ENCODE measurements at regions not wholly inside any gene's neighbourhood (a gene's known extent, or its start where the extent isn't known, plus 50 kb on each side); places are given as distances from the start of the nearest gene placed in this dataset.

DNA sequence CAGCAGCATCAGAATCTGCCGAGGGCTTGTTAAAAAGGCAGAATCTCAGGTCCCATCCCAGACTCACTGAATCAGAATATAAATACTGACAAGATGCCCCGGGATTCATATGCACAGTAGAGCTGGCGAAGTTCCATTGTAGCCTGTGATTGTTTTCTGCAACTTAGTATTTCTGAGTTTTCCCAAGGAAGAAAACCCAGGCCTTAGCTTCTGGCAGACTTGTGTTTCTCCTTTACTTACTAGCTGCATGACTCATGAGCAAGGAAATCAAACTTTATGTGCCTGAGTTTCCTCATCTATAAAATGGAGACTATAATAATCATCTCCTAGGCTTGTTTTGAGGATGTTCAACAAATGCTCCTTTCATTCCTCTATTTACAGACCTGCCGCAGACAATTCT lies 278.5 kb upstream of the PLEKHG7 start:
- TF ChIP-seq POLR2AphosphoS5 (IDR thresholded peaks at IDR 0.05; ENCODE audit: low read depth, low read length) (no peak), SIN3A (IDR thresholded peaks at IDR 0.05; ENCODE audit: borderline replicate concordance, insufficient read depth, low read depth, low read length) (no peak), TCF7L2 (IDR thresholded peaks at IDR 0.05; ENCODE audit: low read depth, low read length) (no peak)
- TF ChIP-seq, protein P1, sequence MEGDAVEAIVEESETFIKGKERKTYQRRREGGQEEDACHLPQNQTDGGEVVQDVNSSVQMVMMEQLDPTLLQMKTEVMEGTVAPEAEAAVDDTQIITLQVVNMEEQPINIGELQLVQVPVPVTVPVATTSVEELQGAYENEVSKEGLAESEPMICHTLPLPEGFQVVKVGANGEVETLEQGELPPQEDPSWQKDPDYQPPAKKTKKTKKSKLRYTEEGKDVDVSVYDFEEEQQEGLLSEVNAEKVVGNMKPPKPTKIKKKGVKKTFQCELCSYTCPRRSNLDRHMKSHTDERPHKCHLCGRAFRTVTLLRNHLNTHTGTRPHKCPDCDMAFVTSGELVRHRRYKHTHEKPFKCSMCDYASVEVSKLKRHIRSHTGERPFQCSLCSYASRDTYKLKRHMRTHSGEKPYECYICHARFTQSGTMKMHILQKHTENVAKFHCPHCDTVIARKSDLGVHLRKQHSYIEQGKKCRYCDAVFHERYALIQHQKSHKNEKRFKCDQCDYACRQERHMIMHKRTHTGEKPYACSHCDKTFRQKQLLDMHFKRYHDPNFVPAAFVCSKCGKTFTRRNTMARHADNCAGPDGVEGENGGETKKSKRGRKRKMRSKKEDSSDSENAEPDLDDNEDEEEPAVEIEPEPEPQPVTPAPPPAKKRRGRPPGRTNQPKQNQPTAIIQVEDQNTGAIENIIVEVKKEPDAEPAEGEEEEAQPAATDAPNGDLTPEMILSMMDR (IDR thresholded peaks at IDR 0.05): no peak
- TF ChIP-seq, protein P2, sequence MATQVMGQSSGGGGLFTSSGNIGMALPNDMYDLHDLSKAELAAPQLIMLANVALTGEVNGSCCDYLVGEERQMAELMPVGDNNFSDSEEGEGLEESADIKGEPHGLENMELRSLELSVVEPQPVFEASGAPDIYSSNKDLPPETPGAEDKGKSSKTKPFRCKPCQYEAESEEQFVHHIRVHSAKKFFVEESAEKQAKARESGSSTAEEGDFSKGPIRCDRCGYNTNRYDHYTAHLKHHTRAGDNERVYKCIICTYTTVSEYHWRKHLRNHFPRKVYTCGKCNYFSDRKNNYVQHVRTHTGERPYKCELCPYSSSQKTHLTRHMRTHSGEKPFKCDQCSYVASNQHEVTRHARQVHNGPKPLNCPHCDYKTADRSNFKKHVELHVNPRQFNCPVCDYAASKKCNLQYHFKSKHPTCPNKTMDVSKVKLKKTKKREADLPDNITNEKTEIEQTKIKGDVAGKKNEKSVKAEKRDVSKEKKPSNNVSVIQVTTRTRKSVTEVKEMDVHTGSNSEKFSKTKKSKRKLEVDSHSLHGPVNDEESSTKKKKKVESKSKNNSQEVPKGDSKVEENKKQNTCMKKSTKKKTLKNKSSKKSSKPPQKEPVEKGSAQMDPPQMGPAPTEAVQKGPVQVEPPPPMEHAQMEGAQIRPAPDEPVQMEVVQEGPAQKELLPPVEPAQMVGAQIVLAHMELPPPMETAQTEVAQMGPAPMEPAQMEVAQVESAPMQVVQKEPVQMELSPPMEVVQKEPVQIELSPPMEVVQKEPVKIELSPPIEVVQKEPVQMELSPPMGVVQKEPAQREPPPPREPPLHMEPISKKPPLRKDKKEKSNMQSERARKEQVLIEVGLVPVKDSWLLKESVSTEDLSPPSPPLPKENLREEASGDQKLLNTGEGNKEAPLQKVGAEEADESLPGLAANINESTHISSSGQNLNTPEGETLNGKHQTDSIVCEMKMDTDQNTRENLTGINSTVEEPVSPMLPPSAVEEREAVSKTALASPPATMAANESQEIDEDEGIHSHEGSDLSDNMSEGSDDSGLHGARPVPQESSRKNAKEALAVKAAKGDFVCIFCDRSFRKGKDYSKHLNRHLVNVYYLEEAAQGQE (IDR thresholded peaks at IDR 0.05; ENCODE audit: insufficient read depth in 1 of 2, low read depth in 2 of 2, low read length in 1 of 2): no peak
